ENCODE measurements at regions not wholly inside any gene's neighbourhood (a gene's known extent, or its start where the extent isn't known, plus 50 kb on each side); places are given as distances from the start of the nearest gene placed in this dataset.

DNA sequence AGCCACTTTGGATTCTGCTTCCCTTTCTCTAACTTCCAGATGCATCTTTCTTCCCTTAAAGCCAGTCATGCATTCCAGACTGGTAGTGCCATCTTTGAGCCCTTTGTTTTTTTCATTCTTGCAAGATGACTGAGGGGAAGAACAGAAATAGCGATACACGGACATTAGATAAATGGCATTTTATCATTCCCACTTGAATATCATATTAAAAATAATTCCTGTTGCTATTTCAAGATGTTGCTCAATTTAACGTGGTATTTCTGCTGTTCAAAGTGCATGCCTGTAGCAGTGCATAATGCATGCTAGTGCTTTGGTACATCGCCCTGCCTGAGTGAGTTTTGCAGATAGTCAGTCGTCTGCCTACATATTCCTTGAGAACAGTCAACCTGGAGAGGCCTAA, 140.6 kb upstream of the FRY start:
- TF ChIP-seq CTCF (IDR thresholded peaks at IDR 0.05): no peak
- no peak for TF ChIP-seq SMC3 (IDR thresholded peaks at IDR 0.05; ENCODE audit: low read depth, low read length)
- TF ChIP-seq EP300 (IDR thresholded peaks at IDR 0.05; ENCODE audit: borderline replicate concordance in 1 of 2, low read depth in 1 of 2, low read length in 1 of 2): peak in 1 of 2 experiments; percentile 59; a peak in 1 of 4 replicates
- TF ChIP-seq NRF1 (IDR thresholded peaks at IDR 0.05; ENCODE audit: low read depth, low read length): no peak
- TF ChIP-seq POLR2AphosphoS5 (IDR thresholded peaks at IDR 0.05; ENCODE audit: low read depth, low read length): no peak
- no peak for TF ChIP-seq USF2 (IDR thresholded peaks at IDR 0.05; ENCODE audit: borderline replicate concordance, low read depth, low read length)
- no peak; the same call in 1 of the 2 replicates for TF ChIP-seq JUND (IDR thresholded peaks at IDR 0.05)
